H9 (cell line): ENCODE measurements at regions not wholly inside any gene's neighbourhood (a gene's known extent, or its start where the extent isn't known, plus 50 kb on each side); places are given as distances from the start of the nearest gene placed in this dataset.

Experiments
- DNase-seq: peaks from one replicate; pipeline ENCODE4 v3.0.0-alpha.2; 2017
- H2AFZ ChIP-seq: one replicate; pipeline ENCODE4 v1.6.1; 2013; ENCODE audit warnings: mild to moderate bottlenecking, low read length, control low read depth, moderate library complexity
- H2AK5ac ChIP-seq: 2 replicates; pipeline ENCODE4 v1.6.1; 2013; ENCODE audit warnings: low read length, control low read depth, mixed read lengths; ENCODE audit not compliant: insufficient read length
- H2BK120ac ChIP-seq: one replicate; pipeline ENCODE4 v1.6.1; 2013; ENCODE audit warnings: low read depth, mild to moderate bottlenecking, low read length, control low read depth, inconsistent platforms; ENCODE audit not compliant: poor library complexity, severe bottlenecking
- H2BK12ac ChIP-seq: 2 replicates; pipeline ENCODE4 v1.6.1; 2013; ENCODE audit warnings: low read length, control low read depth, mixed read lengths, low read depth; ENCODE audit not compliant: insufficient read length
- H2BK15ac ChIP-seq: 2 replicates; pipeline ENCODE4 v1.6.1; 2013; ENCODE audit warnings: low read depth, low read length, control low read depth
- H2BK20ac ChIP-seq: one replicate; pipeline ENCODE4 v1.6.1; 2013; ENCODE audit warnings: low read depth, mild to moderate bottlenecking, low read length, control low read depth, inconsistent platforms; ENCODE audit not compliant: poor library complexity, severe bottlenecking
- H2BK5ac ChIP-seq: 2 replicates; pipeline ENCODE4 v1.6.1; 2013; ENCODE audit warnings: low read length, control low read depth, mixed read lengths; ENCODE audit not compliant: insufficient read length
- H3K14ac ChIP-seq: 2 replicates; pipeline ENCODE4 v1.6.1; 2013; ENCODE audit warnings: low read length, control low read depth; ENCODE audit not compliant: insufficient read depth
- H3K18ac ChIP-seq: 2 replicates; pipeline ENCODE4 v1.6.1; 2013; ENCODE audit warnings: low read depth, mild to moderate bottlenecking, mixed read lengths, low read length, control low read depth; ENCODE audit not compliant: insufficient read length
- H3K23ac ChIP-seq: 2 replicates; pipeline ENCODE4 v1.6.1; 2013; ENCODE audit warnings: low read length, control low read depth, mixed read lengths, low read depth; ENCODE audit not compliant: insufficient read length
- H3K23me2 ChIP-seq: 2 replicates; pipeline ENCODE4 v1.6.1; 2013; ENCODE audit warnings: low read depth, mild to moderate bottlenecking, mixed read lengths, low read length, control low read depth; ENCODE audit not compliant: insufficient read length, poor library complexity, severe bottlenecking
- H3K27ac ChIP-seq: 2 replicates; pipeline ENCODE4 v1.5.1; 2013; ENCODE audit warnings: low read length, control low read depth, mixed read lengths, low read depth; ENCODE audit not compliant: insufficient read length
- H3K27me3 ChIP-seq: 2 replicates; pipeline ENCODE4 v1.6.1; 2013; ENCODE audit warnings: low read length, control low read depth, inconsistent platforms; ENCODE audit not compliant: insufficient read depth
- H3K4ac ChIP-seq: 2 replicates; pipeline ENCODE4 v1.6.1; 2013; ENCODE audit warnings: low read depth, mild to moderate bottlenecking, control low read depth, inconsistent platforms, low read length, moderate library complexity
- H3K4me1 ChIP-seq: 2 replicates; pipeline ENCODE4 v1.6.1; 2013; ENCODE audit warnings: low read length, control low read depth, inconsistent platforms; ENCODE audit not compliant: insufficient read depth
- H3K4me2 ChIP-seq: 2 replicates; pipeline ENCODE4 v1.6.1; 2013; ENCODE audit warnings: low read length, control low read depth, mixed read lengths; ENCODE audit not compliant: insufficient read length, insufficient read depth
- H3K56ac ChIP-seq: 2 replicates; pipeline ENCODE4 v1.6.1; 2013; ENCODE audit warnings: low read depth, mild to moderate bottlenecking, mixed read lengths, low read length, control low read depth; ENCODE audit not compliant: insufficient read length
- H3K79me1 ChIP-seq: 2 replicates; pipeline ENCODE4 v1.6.1; 2013; ENCODE audit warnings: low read depth, mild to moderate bottlenecking, moderate library complexity, low read length, control low read depth, inconsistent platforms; ENCODE audit not compliant: insufficient read depth, poor library complexity, severe bottlenecking
- H3K79me2 ChIP-seq: 2 replicates; pipeline ENCODE4 v1.6.1; 2013; ENCODE audit warnings: low read length, control low read depth, inconsistent platforms; ENCODE audit not compliant: insufficient read depth
- H3K9ac ChIP-seq: 2 replicates; pipeline ENCODE4 v1.6.1; 2013; ENCODE audit warnings: low read length, control low read depth, mixed read lengths; ENCODE audit not compliant: insufficient read length; ENCODE audit errors: extremely low read depth
- H3K9me3 ChIP-seq: one replicate; pipeline ENCODE4 v1.6.1; 2013; ENCODE audit warnings: low read depth, low read length, inconsistent platforms; ENCODE audit not compliant: control insufficient read depth
- H3T11ph ChIP-seq: one replicate; pipeline ENCODE4 v1.6.1; 2013; ENCODE audit warnings: mild to moderate bottlenecking, low read length, control low read depth, inconsistent platforms
- H4K20me1 ChIP-seq: one replicate; pipeline ENCODE4 v1.6.1; 2013; ENCODE audit not compliant: control insufficient read depth, insufficient read length, insufficient read depth
- H4K5ac ChIP-seq: 2 replicates; pipeline ENCODE4 v1.6.1; 2013; ENCODE audit warnings: low read depth, mild to moderate bottlenecking, mixed read lengths, low read length, control low read depth; ENCODE audit not compliant: insufficient read length
- H4K8ac ChIP-seq: replicated peaks from 2 replicates; pipeline ENCODE4 v1.6.1; 2013; ENCODE audit warnings: low read length, control low read depth, mixed read lengths, low read depth; ENCODE audit not compliant: insufficient read length
- H4K91ac ChIP-seq: 2 replicates; pipeline ENCODE4 v1.6.1; 2013; ENCODE audit warnings: low read depth, mild to moderate bottlenecking, moderate library complexity, mixed read lengths, low read length, control low read depth; ENCODE audit not compliant: insufficient read length
- H3K27ac Mint-ChIP-seq, 3 experiments: 2 replicates in 2 of 3; 3 replicates in 1 of 3; pipeline ENCODE4 v1.8.0; 2020 to 2021; ENCODE audit warnings: mixed read lengths in 3 of 3, mild to moderate bottlenecking in 1 of 3, moderate library complexity in 1 of 3
- H3K27me3 Mint-ChIP-seq: 2 replicates; pipeline ENCODE4 v1.8.0; 2021; ENCODE audit warnings: low read depth, mild to moderate bottlenecking, moderate library complexity, mixed read lengths
- H3K36me3 Mint-ChIP-seq, 3 experiments: 2 replicates in 2 of 3; 3 replicates in 1 of 3; pipeline ENCODE4 v1.8.0; 2020 to 2021; ENCODE audit warnings: low read depth in 3 of 3, mixed read lengths in 3 of 3; ENCODE audit not compliant: insufficient read depth in 1 of 3
- H3K4me1 Mint-ChIP-seq, 2 experiments: 2 replicates each; pipeline ENCODE4 v1.8.0; 2020; ENCODE audit warnings: mixed read lengths in 2 of 2
- H3K4me3 Mint-ChIP-seq, 2 experiments: 2 replicates in 1 of 2; 3 replicates in 1 of 2; pipeline ENCODE4 v1.8.0; 2020 to 2021; ENCODE audit warnings: mild to moderate bottlenecking in 2 of 2, mixed read lengths in 2 of 2, moderate library complexity in 1 of 2
- H3K9me3 Mint-ChIP-seq, 2 experiments: 2 replicates in 1 of 2; 3 replicates in 1 of 2; pipeline ENCODE4 v1.8.0; 2020; ENCODE audit warnings: mild to moderate bottlenecking in 2 of 2, mixed read lengths in 2 of 2, moderate library complexity in 1 of 2
- CTCF ChIP-seq: fragments of 200-600 bp; sonication (generic); conservative IDR thresholded peaks from 3 replicates; pipeline ENCODE4 v1.8.0; 2021; ENCODE audit warnings: antibody characterized with exemption, mild to moderate bottlenecking
- WGBS: extraction: QIAGEN DNeasy Blood & Tissue Kit; methylation state at CpG from one replicate; pipeline ENCODE4 v1.1.7; 2013; ENCODE audit warnings: missing lambda C conversion rate, low lambda C conversion rate, mixed read lengths; ENCODE audit not compliant: insufficient read length; ENCODE audit errors: extremely low coverage; 5-methylcytosine and 5-hydroxymethylcytosine counted together

- Histone ChIP-seq H3K79me2 (no peaks in the 10 kb centered on the region), H2BK12ac (no peak overlapping the region), H3K4ac (no peak overlapping the region), H3K9me3 (no peaks in the 10 kb centered on the region), H3K18ac (no peak overlapping the region), H4K8ac (no peak overlapping the region), H4K91ac (no peak overlapping the region), H3K23me2 (no peaks in the 10 kb centered on the region), H3K14ac (no peak overlapping the region), H3K4me1 (no peaks in the 10 kb centered on the region), H2AK5ac (no peak overlapping the region), H3K79me1 (no peaks in the 10 kb centered on the region), H3K23ac (no peak overlapping the region), H2BK20ac (no peak overlapping the region), H2BK120ac (no peak overlapping the region), H3K9ac (no peak overlapping the region), H2AFZ (no peak overlapping the region), H3T11ph (no peak overlapping the region), H3K27ac (no peak overlapping the region), H3K56ac (no peak overlapping the region), H2BK15ac (no peak overlapping the region), H4K20me1 (no peaks in the 10 kb centered on the region), H3K27me3 (no peaks in the 10 kb centered on the region), H4K5ac (no peak overlapping the region), H3K4me2 (no peak overlapping the region), H2BK5ac (no peak overlapping the region)
- Mint-ChIP-seq H3K27ac (no peak overlapping the region), H3K36me3 (no peaks in the 10 kb centered on the region), H3K4me1 (no peaks in the 10 kb centered on the region), H3K4me3 (no peak overlapping the region), H3K27me3 (no peaks in the 10 kb centered on the region), H3K9me3 (no peaks in the 10 kb centered on the region)
- no peak for DNase-seq
- WGBS = no CpG with 5 or more reads among the region's 1 CpG
- no peak for TF ChIP-seq CTCF
Observed at GRCh38 chr2:83661711-83662110, 797.4 kb downstream of the SUCLG1 start.
